ENCODE measurements at regions not wholly inside any gene's neighbourhood (a gene's known extent, or its start where the extent isn't known, plus 50 kb on each side); places are given as distances from the start of the nearest gene placed in this dataset.

DNA sequence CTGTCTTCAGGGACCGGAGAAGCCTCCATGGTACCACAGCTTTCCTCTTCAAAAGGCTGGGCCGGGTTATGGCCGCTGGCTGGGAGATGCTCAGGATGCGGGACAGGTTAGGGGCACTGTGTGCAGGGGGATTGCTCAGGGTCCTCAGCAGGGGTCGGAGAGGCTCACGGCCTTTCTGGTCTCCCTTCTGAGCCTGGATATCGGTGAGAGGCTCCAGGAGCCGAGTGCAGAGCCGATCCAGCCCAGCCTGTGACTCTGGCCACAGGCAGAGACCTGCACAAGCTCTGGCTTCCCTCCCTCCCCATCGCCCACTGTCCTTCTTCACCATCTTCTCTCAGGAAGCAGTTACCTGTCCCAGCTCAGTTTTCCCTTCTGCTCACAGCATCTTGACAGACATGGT is 306.0 kb downstream of the ZNF536 start:
- Histone ChIP-seq H3K4me3 (replicated peaks; ENCODE audit: insufficient read depth, low read length) (no peak overlapping the region), H3K27me3 (ENCODE audit: insufficient read depth, poor library complexity, severe bottlenecking) (no peaks in the 10 kb centered on the region), H3K27ac (replicated peaks) (no peak overlapping the region)
- TF ChIP-seq, protein P1, sequence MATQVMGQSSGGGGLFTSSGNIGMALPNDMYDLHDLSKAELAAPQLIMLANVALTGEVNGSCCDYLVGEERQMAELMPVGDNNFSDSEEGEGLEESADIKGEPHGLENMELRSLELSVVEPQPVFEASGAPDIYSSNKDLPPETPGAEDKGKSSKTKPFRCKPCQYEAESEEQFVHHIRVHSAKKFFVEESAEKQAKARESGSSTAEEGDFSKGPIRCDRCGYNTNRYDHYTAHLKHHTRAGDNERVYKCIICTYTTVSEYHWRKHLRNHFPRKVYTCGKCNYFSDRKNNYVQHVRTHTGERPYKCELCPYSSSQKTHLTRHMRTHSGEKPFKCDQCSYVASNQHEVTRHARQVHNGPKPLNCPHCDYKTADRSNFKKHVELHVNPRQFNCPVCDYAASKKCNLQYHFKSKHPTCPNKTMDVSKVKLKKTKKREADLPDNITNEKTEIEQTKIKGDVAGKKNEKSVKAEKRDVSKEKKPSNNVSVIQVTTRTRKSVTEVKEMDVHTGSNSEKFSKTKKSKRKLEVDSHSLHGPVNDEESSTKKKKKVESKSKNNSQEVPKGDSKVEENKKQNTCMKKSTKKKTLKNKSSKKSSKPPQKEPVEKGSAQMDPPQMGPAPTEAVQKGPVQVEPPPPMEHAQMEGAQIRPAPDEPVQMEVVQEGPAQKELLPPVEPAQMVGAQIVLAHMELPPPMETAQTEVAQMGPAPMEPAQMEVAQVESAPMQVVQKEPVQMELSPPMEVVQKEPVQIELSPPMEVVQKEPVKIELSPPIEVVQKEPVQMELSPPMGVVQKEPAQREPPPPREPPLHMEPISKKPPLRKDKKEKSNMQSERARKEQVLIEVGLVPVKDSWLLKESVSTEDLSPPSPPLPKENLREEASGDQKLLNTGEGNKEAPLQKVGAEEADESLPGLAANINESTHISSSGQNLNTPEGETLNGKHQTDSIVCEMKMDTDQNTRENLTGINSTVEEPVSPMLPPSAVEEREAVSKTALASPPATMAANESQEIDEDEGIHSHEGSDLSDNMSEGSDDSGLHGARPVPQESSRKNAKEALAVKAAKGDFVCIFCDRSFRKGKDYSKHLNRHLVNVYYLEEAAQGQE (IDR thresholded peaks at IDR 0.05; ENCODE audit: insufficient replicate concordance, low read depth) = no peak
- TF ChIP-seq SPI1 (IDR thresholded peaks at IDR 0.05; ENCODE audit: borderline replicate concordance, low read depth) (no peak), GABPA (IDR thresholded peaks at IDR 0.05; ENCODE audit: low read depth) (no peak), POLR2AphosphoS5 (IDR thresholded peaks at IDR 0.05; ENCODE audit: low read depth) (no peak)
- TF ChIP-seq, protein P2, sequence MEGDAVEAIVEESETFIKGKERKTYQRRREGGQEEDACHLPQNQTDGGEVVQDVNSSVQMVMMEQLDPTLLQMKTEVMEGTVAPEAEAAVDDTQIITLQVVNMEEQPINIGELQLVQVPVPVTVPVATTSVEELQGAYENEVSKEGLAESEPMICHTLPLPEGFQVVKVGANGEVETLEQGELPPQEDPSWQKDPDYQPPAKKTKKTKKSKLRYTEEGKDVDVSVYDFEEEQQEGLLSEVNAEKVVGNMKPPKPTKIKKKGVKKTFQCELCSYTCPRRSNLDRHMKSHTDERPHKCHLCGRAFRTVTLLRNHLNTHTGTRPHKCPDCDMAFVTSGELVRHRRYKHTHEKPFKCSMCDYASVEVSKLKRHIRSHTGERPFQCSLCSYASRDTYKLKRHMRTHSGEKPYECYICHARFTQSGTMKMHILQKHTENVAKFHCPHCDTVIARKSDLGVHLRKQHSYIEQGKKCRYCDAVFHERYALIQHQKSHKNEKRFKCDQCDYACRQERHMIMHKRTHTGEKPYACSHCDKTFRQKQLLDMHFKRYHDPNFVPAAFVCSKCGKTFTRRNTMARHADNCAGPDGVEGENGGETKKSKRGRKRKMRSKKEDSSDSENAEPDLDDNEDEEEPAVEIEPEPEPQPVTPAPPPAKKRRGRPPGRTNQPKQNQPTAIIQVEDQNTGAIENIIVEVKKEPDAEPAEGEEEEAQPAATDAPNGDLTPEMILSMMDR (IDR thresholded peaks at IDR 0.05; ENCODE audit: insufficient read depth, low read length) = no peak
- DNase-seq (ENCODE audit: low read depth in 1 of 2, low spot score in 1 of 2) = no peak

DNA sequence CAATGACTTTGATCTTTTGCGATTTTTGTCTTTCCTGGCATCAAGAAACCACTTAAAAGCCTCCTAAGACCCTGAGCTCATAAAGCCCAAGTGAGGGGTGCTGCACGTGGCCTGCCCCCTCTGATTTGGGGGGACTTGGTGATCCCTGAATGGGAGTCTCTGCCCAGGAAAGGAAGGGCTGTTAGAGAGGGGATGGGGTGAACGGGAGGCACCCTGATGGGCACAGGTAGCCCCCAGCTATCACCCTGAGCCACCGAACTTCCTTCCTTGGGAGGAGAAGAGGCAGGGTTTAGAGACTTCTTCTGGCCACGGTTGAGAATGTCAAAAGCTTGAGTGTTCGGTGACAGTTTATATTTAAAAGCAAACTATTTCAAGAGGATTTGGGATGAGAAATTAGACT is 305.5 kb downstream of the ZNF536 start:
- no peak overlapping the region for H3K4me3 ChIP-seq (replicated peaks; ENCODE audit: insufficient read depth, low read length)
- TF ChIP-seq, protein P1 (IDR thresholded peaks at IDR 0.05; ENCODE audit: insufficient replicate concordance, low read depth) = no peak
- TF ChIP-seq SPI1 (IDR thresholded peaks at IDR 0.05; ENCODE audit: borderline replicate concordance, low read depth) (no peak), POLR2AphosphoS5 (IDR thresholded peaks at IDR 0.05; ENCODE audit: low read depth) (no peak), GABPA (IDR thresholded peaks at IDR 0.05; ENCODE audit: low read depth) (no peak)
- TF ChIP-seq, protein P2 (IDR thresholded peaks at IDR 0.05; ENCODE audit: insufficient read depth, low read length) = no peak
- H3K27ac ChIP-seq (replicated peaks) = no peak overlapping the region
- DNase-seq (ENCODE audit: low read depth in 1 of 2, low spot score in 1 of 2) = no peak
- H3K27me3 ChIP-seq (ENCODE audit: insufficient read depth, poor library complexity, severe bottlenecking) = no peaks in the 10 kb centered on the region

DNA sequence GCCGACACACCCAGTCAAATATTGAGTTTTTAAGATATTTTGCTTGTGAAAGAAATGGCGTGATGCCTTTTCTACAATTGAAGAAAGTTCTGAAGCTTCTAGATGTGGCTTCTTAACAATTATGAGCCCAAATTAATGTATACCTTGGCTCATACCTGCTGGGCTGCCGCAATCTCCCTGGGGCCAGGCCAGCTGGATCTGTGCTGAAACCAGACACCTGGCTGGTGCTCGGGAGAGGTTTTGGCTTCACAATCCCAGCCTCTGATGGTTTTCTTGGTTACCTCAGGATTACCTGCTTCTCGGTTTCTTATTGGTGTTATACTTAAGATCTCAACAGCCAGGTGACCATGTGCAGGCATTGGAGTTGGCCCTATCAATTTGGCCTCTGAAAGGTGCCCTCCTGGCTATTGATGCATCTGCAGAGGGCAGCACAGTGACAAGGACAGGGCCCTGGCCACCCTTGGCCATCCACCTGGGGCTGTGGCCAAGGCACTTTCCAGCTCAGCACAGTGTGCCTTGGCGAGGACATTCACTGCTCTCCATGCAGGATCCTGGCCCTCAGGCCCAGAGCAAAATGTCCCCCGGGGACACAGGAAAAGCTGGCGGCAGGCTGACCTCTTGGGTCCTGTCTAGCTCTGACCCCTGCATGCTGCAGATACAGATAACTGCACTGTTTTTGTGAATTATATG is 305.0 kb downstream of the ZNF536 start:
- TF ChIP-seq, protein P2 (IDR thresholded peaks at IDR 0.05; ENCODE audit: insufficient read depth, low read length) = no peak
- TF ChIP-seq GABPA (IDR thresholded peaks at IDR 0.05; ENCODE audit: low read depth) = no peak
- no peak for TF ChIP-seq POLR2AphosphoS5 (IDR thresholded peaks at IDR 0.05; ENCODE audit: low read depth)
- TF ChIP-seq, protein P1 (IDR thresholded peaks at IDR 0.05; ENCODE audit: insufficient replicate concordance, low read depth) = no peak
- no peak for TF ChIP-seq SPI1 (IDR thresholded peaks at IDR 0.05; ENCODE audit: borderline replicate concordance, low read depth)
- no peak overlapping the region for H3K4me3 ChIP-seq (replicated peaks; ENCODE audit: insufficient read depth, low read length)
- H3K27me3 ChIP-seq (ENCODE audit: insufficient read depth, poor library complexity, severe bottlenecking) = no peaks in the 10 kb centered on the region
- no peak for DNase-seq (ENCODE audit: low read depth in 1 of 2, low spot score in 1 of 2)
- no peak overlapping the region for H3K27ac ChIP-seq (replicated peaks)
